22Rv1 (cell line): ENCODE measurements at regions not wholly inside any gene's neighbourhood (a gene's known extent, or its start where the extent isn't known, plus 50 kb on each side); places are given as distances from the start of the nearest gene placed in this dataset.

Experiments used
- ZFX ChIP-seq: fragments of 450-650 bp; IDR thresholded peaks from 2 replicates; pipeline ENCODE4 v1.6.1; 2017; ENCODE audit warnings: antibody characterized with exemption, borderline replicate concordance
- TF ChIP-seq, protein P1 (sequence below): fragments of 450-650 bp; IDR thresholded peaks from 2 replicates; pipeline ENCODE4 v1.5.1; 2017; ENCODE audit warnings: mild to moderate bottlenecking

DNA sequence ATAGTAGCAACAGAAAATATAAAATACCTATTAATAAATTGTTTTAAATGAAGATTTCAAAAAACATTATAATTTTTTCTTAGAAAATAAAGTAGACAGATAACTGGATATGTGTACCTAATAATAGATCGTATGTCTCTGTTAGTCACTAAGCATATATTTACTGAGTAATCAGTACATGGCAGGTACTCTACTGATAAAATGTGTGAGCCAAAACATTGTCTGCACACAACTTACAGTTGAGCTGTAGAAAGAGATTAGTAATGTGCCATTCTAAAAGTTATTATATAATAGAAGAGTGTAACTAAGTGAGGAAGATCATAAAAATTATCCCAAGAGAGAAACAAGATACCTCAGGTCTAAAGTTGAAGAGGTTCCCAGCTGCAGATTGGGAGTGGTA lies 929.9 kb upstream of the EPHA7 start:
- TF ChIP-seq, protein P1, sequence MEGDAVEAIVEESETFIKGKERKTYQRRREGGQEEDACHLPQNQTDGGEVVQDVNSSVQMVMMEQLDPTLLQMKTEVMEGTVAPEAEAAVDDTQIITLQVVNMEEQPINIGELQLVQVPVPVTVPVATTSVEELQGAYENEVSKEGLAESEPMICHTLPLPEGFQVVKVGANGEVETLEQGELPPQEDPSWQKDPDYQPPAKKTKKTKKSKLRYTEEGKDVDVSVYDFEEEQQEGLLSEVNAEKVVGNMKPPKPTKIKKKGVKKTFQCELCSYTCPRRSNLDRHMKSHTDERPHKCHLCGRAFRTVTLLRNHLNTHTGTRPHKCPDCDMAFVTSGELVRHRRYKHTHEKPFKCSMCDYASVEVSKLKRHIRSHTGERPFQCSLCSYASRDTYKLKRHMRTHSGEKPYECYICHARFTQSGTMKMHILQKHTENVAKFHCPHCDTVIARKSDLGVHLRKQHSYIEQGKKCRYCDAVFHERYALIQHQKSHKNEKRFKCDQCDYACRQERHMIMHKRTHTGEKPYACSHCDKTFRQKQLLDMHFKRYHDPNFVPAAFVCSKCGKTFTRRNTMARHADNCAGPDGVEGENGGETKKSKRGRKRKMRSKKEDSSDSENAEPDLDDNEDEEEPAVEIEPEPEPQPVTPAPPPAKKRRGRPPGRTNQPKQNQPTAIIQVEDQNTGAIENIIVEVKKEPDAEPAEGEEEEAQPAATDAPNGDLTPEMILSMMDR = no peak
- TF ChIP-seq ZFX = no peak
